HG03039 (cell line): ENCODE measurements at regions not wholly inside any gene's neighbourhood (a gene's known extent, or its start where the extent isn't known, plus 50 kb on each side); places are given as distances from the start of the nearest gene placed in this dataset.

ENCODE experiments used
- ATAC-seq: cut with Tn5 transposase; IDR thresholded peaks from one replicate; pipeline ENCODE4 v1.9.1; 2021; ENCODE audit warnings: mild to moderate bottlenecking, moderate library complexity; ENCODE audit not compliant: unreplicated experiment

GRCh38 chrX:45358392-45358791 is 157.7 kb upstream of the DIPK2B start:
- no peak for ATAC-seq

GRCh38 chrX:45353456-45353855 is 152.8 kb upstream of the DIPK2B start:
- no peak for ATAC-seq

- ATAC-seq: no peak
These were observed 151.9 kb upstream of the DIPK2B start for GRCh38 chrX:45352611-45353010.

GRCh38 chrX:45351478-45351877 is 150.8 kb upstream of the DIPK2B start:
- no peak for ATAC-seq

GRCh38 chrX:45348296-45348695 is 147.6 kb upstream of the DIPK2B start:
- no peak for ATAC-seq

GRCh38 chrX:45347877-45348276 is 147.2 kb upstream of the DIPK2B start:
- no peak for ATAC-seq

- no peak for ATAC-seq
These were observed 143.9 kb upstream of the DIPK2B start for GRCh38 chrX:45344594-45344993.

GRCh38 chrX:45329217-45329616 is 128.5 kb upstream of the DIPK2B start:
- no peak for ATAC-seq

GRCh38 chrX:45324941-45325340 is 124.3 kb upstream of the DIPK2B start:
- ATAC-seq: no peak

GRCh38 chrX:45323387-45323786 is 122.7 kb upstream of the DIPK2B start:
- no peak for ATAC-seq

- no peak for ATAC-seq
These were observed 122.1 kb upstream of the DIPK2B start for GRCh38 chrX:45322820-45323219.

GRCh38 chrX:45322382-45322781 is 121.7 kb upstream of the DIPK2B start:
- no peak for ATAC-seq

- ATAC-seq: no peak
These were observed 119.5 kb upstream of the DIPK2B start for GRCh38 chrX:45320191-45320590.

GRCh38 chrX:45309801-45310200 is 109.1 kb upstream of the DIPK2B start:
- no peak for ATAC-seq

GRCh38 chrX:45309096-45309495 is 108.4 kb upstream of the DIPK2B start:
- ATAC-seq: no peak

- ATAC-seq: no peak
These were observed 106.1 kb upstream of the DIPK2B start for GRCh38 chrX:45306794-45307193.

- no peak for ATAC-seq
These were observed 100.0 kb upstream of the DIPK2B start for GRCh38 chrX:45300638-45301037.

- ATAC-seq: no peak
These were observed 94.7 kb upstream of the DIPK2B start for GRCh38 chrX:45295259-45295986.

GRCh38 chrX:45274576-45274975 is 73.9 kb upstream of the DIPK2B start:
- ATAC-seq: no peak

GRCh38 chrX:45267007-45267406 is 66.3 kb upstream of the DIPK2B start:
- ATAC-seq: no peak

- ATAC-seq: no peak
These were observed 65.8 kb upstream of the DIPK2B start for GRCh38 chrX:45266456-45266855.

GRCh38 chrX:45264865-45265264 is 64.2 kb upstream of the DIPK2B start:
- no peak for ATAC-seq

GRCh38 chrX:45261471-45261870 is 60.8 kb upstream of the DIPK2B start:
- ATAC-seq: no peak
